RPMI8226 (cell line): ENCODE measurements at regions not wholly inside any gene's neighbourhood (a gene's known extent, or its start where the extent isn't known, plus 50 kb on each side); places are given as distances from the start of the nearest gene placed in this dataset.

Experiments used
- DNase-seq: peaks from one replicate; pipeline ENCODE4 v3.0.0-alpha.2; 2015

- peak; percentile 99 for DNase-seq
Observed at GRCh38 chr15:70504299-70504951, 258.9 kb downstream of the UACA start.

GRCh38 chr15:70503798-70504298 lies 259.5 kb downstream of the UACA start:
- peak; percentile 56 for DNase-seq

- DNase-seq = peak; percentile 85
Observed at GRCh38 chr15:70503073-70503745, 260.1 kb downstream of the UACA start.

- DNase-seq = no peak
Observed at GRCh38 chr15:70502529-70502928, 260.8 kb downstream of the UACA start.

GRCh38 chr15:70501849-70502248 lies 261.5 kb downstream of the UACA start:
- no peak for DNase-seq

GRCh38 chr15:70501121-70501727 lies 262.1 kb downstream of the UACA start:
- no peak for DNase-seq

GRCh38 chr15:70499791-70500190 lies 263.6 kb downstream of the UACA start:
- DNase-seq = no peak

GRCh38 chr15:70498096-70498626 lies 265.2 kb downstream of the UACA start:
- no peak for DNase-seq

GRCh38 chr15:70497661-70498060 lies 265.7 kb downstream of the UACA start:
- DNase-seq = no peak

GRCh38 chr15:70495991-70496599 lies 267.3 kb downstream of the UACA start:
- no peak for DNase-seq

GRCh38 chr15:70494852-70495571 lies 268.3 kb downstream of the UACA start:
- DNase-seq = no peak

GRCh38 chr15:70494517-70494851 lies 268.9 kb downstream of the UACA start:
- DNase-seq = no peak

- DNase-seq = no peak
Observed at GRCh38 chr15:70493787-70494516, 269.4 kb downstream of the UACA start.

- DNase-seq = no peak
Observed at GRCh38 chr15:70493376-70493775, 270.0 kb downstream of the UACA start.

GRCh38 chr15:70492240-70493177 lies 270.8 kb downstream of the UACA start:
- peak; percentile 97 for DNase-seq

GRCh38 chr15:70491641-70492040 lies 271.7 kb downstream of the UACA start:
- DNase-seq = no peak

- DNase-seq = peak; percentile 60
Observed at GRCh38 chr15:70491201-70491621, 272.1 kb downstream of the UACA start.

GRCh38 chr15:70490838-70491155 lies 272.6 kb downstream of the UACA start:
- DNase-seq = no peak

GRCh38 chr15:70490148-70490837 lies 273.1 kb downstream of the UACA start:
- no peak for DNase-seq
